Activated CD4-positive, alpha-beta T cell treated with anti-CD3 and anti-CD28 coated beads for 4 hours (primary cell): ENCODE measurements at regions not wholly inside any gene's neighbourhood (a gene's known extent, or its start where the extent isn't known, plus 50 kb on each side); places are given as distances from the start of the nearest gene placed in this dataset.
"Not testable (repeated sequence)": the region's sequence is repeated elsewhere in the genome, so short reads cannot be mapped to it uniquely, and the experiment has no call there.

Experiments
- DNase-seq, 2 donors: peaks; one replicate each; pipeline ENCODE4 v3.0.0-alpha.2; 2020

DNA sequence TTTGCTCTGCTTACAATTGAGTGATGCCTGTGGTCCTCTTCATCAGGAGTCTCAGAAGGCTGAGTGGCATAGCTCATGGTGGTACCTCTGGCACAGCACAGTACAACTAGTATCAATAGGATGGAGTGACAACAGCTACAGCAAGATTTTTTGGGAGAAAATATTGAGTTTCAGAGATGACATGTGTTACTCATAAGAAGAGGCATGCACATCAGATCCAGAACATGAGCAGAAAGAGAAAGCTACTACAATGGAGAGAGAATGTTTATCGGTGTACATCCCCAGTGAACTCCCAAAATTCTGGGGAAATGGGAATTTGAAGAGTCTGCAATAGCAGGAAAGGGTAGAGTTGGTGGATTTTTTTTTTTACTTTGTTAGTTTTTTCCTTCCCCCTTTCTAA, 130.5 kb upstream of the MB21D2 start:
- no peak for DNase-seq

DNA sequence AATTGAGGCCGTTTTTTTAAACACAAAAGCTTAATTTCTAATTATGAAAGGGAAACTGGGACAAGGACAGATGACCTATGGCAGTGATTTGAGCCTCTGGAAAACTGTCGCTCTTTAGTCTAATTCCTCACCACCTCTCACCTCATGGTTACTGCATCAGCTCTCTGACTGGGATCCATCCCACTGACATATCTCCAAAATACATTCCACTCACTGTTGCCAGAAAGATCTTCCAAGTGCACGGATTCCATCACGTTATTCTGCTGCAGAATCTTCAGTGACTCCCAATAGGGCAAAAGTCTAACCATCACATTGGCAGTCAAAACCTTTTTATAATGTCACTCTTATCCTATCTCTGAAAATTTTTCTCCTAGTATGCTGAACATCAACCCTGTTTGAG, 132.3 kb upstream of the MB21D2 start:
- DNase-seq, result no peak

DNA sequence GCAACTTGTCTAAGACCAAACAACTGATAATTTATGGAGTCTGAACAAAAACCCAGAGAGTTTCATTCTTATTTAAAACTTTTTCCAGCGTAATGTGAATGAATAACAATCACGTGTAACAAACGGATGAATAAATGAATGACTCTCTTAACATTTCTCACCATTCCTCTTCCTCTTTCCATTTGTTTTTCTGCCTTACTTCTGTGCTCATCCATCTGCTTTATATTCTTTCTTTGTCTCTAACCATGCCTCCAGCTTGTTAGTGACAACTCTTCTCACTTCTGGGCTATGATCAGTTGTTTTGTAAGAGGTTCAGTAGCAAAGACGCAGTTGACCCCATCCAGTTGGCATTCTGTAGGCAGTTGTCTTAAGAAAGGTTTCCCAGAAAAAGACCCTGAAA, 133.7 kb upstream of the MB21D2 start:
- no peak for DNase-seq

DNA sequence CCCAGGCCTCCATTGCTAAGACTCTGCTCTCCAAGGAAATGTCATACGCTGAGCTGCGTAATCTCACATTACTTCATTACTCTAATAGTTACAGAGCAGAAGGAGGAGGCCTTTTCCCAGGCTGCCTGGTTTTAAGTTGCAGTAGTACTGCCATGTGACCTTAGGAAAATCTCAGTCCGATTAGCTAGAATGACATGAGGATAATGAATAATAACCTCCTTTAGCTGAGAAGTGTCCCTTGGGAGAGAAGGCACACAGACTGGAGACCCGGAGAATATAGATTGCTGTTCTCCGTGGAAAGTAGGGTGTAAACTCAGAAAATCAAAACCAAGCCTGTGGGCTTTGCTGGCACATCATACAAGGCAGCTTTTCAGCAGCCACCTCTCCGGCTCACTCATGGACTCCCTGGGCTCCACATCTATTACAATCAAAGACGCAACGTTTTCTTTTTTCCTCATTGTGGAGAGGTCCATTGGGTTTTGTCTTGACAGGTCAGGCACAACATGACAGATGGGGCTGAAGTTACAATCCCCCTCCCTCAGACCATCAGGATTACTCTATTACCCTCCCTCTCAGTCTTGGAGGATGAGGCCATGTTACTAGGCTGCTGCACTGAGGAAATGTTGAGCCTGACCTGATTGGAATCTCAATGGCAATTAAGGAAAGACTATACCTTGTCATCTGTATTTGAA, 134.8 kb upstream of the MB21D2 start:
- DNase-seq, result no peak

DNA sequence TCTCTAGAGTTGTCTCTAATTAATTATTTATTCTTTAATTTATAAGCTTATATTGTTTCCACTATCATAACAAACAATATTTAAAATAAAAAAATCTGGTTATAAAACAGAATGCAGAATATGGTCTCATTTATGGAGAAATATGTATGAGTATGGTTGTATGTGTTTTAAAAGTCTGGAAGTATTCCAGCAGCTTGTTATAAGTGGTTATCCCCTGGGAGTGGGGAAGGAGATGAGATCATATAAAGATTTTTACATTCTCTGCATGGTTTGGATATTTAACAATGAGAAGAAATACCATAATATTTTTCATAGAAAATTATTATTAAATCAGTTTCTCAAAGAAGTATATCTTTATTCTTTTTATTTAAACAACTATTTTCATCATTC, 135.4 kb upstream of the MB21D2 start:
- no peak for DNase-seq

DNA sequence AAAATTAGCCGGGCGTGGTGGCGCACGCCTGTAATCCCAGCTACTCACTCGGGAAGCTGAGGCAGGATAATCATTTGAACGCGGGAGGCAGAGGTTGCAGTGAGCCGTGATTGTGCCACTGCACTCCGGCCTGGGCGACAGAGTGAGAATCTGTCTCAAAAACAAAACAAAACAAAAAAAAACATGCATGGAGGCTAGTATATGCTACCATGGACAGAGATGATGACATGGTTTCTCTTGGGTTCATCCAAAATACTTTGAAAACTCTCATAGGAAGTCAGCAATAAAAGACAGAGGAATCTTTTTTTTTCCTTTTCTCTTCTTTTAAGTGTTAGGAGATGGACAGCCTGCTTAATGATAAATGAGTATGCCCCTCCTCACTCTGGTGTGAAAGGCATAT, 137.7 kb upstream of the MB21D2 start:
- no peak for DNase-seq

DNA sequence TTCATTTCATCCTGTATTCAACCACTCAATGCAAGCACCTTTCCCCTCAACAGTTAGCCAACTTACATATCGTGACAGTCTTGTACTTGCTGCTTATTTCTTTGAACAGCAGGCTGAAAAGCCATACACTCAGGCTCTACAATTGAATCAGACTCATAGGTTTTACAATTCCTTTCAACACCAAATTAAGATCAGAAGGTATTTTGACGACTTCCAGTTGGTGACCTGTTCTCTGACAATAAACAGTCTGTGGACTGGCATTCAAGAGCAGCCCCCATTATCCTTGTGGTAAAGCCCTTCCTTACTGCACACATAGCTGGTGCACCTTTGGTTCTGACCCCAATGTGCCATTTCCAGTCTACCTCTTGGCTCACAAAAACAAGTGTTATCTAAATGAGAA, 140.0 kb upstream of the MB21D2 start:
- DNase-seq, result no peak

DNA sequence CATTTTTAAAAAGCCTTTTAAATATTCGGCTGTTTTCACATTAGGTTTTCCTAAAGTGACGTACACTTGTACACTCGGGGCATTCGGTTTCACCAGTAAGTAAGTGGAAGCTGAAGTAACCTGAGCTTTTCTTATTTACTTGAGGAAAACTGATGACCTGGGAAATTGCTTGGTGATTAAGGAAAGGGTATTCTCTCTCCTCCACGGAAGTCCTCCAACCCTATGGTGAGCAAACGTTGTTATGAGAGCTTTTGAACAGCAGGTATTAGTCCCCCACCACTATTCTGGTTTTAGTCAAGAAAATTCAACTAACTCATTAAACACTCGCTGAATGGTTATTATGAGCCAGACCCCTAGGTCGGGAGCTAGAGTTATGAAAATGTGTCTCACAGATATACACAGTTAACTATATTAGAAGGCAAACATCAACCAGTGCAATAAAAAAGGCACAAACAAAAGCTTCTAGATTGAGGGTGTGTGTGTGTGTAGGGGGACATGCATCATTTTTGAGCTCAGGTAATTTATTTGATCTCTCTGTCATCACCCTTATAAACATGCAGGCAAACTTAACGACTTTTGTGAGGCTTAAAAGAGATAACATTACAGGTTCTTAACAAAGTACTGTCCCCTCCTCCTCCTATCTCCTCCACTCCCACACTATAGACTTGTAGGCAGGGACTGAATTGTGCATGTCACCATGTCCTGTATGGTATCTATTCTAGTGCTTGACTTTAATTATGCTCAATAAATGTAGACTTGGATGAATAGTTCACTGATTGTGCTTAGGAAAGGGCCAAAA, 143.3 kb upstream of the MB21D2 start:
- DNase-seq, result no peak

DNA sequence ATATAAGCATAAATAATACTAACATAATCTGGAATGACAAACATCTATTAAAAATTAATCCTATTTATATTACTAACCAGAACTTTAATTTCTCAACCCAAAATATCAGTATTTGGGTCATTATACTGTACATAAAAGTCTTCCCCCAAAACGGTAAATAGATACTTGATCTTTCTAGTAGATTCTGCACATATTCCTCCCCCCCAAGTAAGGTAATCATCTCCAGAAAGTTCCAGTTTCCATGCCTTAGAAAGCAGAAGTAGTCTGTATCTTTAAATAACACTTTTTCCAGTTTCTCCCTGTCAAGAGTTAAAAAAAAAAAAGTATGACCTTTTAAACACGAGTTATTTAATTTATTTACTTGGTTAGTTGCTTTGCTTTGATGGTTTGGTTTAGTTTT, 150.7 kb upstream of the MB21D2 start:
- no peak for DNase-seq

DNA sequence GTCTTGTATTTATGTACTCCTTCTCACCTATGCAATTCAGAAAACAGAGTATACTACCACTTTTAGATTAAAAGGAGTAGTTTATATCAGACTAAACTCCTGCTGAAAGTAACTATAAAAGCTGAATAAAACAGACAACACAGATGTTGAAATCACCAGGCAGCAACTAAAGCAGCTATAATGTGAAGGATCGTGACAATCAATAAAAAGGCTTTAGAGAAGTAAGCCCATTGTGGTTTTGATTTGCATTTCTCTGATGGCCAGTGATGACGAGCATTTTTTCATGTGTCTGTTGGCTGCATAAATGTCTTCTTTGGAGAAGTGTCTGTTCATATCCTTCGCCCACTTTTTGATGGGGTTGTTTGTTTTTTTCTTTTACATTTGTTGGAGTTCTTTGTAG, 152.1 kb upstream of the MB21D2 start:
- not testable (repeated sequence) for DNase-seq

DNA sequence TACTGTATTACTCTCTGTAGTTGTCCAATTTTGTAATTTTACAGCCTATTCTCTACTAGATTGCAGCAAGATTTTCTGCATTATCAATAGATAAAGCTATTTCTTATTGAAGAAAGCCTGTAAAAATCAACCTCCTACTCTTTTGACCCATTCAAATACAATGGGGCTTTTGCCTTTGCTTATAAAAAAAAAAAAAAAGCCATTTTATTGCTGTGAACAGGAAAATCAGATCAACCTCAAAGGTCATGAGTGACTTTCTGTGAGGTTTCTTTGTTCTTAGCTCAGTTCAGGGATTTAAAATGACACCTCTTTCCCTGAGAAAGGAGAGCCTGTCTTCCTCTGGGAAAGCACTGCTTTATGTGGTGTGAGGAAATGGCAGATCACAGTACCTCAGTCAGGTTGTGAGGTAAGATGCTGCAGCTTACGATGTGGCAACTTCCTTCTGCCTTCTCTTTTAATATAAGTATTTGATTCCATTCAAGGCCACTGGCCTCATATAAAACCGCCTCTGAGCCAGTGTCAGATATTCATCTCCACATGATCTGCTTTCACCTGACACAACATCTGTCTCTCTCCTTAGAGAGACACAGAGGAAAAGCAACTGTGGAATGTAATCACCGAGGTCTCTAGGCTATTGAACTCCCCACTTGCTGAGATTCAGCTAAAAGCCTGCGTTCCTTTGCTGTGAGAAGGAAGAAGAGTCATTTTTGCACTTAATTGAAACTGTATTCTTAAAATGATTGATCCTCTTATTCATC, 161.5 kb upstream of the MB21D2 start:
- no peak for DNase-seq

DNA sequence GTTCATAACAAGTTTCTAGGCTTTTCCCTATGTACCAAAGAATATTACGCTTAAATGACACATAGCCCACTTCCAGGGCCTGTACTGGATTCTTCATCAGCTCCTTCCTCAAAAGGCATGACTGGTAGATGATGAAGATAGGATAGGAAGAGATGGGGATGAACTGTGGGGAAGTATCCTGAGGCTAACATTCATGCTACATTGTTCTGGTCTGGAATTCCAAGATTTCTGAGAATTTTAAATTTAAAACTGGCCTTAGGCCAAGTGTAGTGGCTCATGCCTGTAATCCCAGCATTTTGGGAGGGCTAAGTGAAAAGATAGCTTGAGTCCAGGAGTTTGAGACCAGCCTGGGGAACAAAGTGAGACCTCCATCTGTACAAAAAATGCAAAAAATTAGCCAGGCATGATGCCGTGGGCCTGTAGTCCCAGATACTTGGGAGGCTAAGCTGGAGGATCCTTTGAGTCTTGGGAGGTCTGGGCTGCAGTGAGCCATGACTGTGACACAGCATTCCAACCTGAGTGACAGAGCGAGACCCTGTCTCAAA, 160.1 kb upstream of the PLAAT1 start:
- DNase-seq, result no peak

DNA sequence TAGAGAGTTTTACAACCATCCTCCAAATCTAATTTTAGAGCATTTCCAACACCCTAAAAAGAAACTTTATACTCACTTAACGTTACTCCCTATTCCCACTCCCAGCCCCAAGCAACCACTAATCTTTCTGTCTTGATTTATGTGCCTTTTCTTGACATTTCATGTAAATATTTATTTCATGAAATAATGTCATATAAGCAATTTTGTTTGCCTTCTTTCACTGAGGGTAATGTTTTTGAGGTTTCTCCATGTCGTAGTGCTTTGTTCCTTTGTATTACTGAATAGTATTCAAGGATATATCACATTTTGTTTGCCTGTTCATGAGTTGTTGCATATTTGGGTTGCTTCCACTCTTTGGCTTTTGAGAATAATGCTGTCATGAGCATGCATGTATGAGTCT, 155.4 kb upstream of the PLAAT1 start:
- no peak for DNase-seq

DNA sequence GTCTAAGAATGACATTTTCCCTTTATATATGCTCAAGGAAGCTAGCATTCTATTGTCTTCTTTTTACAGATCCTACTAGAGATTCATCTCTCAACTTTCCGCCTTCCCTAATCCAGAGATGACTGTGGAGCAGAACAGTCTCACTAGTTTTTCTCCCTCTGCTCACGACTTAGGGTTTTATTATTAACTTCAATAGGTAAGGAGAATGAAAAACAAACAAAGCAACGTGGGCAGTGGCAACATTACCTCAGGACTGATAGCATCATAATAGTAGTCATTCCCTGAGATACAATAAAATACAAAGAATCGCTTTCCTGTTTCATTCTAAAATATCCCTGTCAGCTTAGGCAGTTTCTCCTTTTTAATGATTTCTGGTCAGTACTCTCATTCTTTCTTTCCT, 154.3 kb upstream of the PLAAT1 start:
- DNase-seq, result no peak

DNA sequence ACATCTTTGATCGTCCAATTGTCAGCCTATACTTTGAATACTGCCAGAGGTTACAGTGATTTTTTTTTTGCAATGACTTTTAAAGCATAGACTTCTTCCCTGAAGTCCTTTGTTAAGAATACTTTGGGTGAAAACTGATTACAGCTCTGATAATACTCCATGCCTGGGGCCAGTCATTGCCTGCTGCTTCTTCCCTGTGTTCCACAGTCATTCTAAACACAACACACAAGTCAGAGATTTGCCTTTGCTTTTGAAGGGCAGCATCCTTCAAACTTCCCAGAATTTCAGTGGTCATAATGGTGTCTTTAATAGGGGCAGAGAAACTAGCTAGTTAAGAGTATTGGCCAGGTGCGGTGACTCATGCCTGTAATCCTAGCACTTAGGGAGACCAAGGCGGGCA, 153.7 kb upstream of the PLAAT1 start:
- no peak for DNase-seq

DNA sequence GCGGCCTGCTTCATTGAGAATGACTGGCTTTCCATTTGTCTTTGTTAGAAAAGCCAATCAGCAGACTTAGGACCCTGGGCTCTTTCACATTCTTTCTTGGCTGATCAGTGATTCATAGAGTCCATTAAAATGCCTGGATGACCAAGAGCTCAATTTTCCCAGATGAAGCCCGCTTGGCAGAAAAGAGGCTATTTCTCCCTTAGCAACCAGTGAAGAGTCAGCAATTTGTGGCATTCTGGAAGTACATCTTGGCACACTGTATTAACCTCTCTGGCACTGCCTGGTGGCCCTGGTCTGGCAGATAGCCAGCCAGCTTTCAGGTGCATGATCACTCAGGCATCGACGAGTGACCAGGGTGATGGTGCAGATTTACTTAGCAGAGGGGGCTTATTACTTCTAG, 145.7 kb upstream of the PLAAT1 start:
- no peak for DNase-seq

DNA sequence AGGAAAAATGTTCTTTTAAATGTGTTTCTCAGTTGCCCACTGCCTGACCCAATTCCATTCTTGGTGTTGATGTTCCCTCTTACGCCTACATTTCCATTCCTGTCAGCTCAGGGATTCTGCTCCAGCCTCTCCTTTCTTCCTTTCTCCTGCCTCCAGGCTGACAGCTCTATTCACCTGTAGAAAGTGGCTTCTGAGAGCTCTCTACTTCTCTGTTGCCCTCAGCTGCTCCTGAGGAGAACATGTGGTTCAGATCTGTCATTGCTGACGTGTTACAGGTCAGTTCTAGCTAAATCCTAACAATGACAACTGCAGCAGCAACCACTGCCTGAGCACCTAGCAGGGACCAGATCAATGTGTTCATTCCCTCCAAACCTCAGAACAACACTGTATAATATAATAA, 144.9 kb upstream of the PLAAT1 start:
- no peak for DNase-seq

DNA sequence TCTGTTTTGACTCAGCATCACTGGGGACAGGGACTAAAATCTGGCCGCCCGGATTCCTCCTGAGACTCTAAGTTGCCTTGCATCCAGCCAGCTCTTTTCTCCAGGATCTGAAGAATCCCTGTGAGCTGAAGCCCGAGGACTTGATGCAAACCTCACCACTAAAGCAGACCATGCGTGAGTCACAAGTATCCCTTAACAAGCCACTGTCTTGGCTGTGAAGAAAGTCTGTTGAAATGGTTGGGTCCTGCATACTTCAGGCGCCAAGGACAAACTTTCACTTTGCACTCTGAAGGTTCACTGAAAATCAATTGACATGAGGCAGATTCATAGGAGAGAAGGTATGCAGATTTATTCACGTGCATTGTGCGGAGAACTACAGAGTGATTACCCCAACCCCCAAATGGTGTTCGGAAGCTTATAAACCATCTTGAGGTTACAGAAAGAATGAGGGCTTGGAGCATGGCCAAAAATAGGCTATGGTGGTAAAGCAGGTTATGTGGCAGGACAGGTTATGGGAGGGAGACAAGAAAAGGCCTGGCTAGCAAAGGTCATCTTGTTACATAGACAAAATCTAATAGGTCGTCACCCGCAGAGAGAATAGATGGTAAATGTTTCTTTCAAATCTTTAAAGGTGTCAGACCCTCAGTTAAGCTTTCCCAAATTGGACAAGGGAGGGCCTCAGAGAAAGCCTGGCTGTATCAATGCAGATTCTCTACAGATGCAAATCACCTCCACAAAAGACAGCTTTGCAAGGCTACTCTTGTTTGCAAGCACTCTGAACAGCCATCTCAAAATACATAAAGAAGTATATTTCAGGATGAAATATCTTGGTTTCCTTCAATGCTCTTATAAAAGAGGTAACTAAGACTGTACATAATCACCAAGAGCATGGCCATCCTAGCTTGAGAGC, 126.3 kb upstream of the PLAAT1 start:
- no peak for DNase-seq

DNA sequence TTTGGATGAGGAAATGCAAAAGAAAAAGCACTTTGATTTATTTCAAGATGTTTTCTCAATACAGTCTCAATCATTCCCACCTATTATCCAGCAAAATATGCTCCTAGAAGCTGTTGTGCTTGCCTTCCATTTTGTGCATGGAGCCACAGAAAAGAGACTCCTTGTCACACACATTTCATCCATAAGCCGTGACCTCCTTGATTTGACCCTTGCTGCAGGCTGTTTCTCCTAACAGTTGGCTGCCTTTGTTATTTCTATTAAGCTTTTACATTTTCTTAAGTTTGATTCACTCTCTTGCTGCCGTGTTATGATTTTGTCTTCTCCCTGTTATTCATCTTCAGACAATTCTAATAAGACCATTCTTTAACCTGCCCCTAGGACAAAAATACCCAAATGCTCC, 124.2 kb upstream of the PLAAT1 start:
- DNase-seq, result no peak

DNA sequence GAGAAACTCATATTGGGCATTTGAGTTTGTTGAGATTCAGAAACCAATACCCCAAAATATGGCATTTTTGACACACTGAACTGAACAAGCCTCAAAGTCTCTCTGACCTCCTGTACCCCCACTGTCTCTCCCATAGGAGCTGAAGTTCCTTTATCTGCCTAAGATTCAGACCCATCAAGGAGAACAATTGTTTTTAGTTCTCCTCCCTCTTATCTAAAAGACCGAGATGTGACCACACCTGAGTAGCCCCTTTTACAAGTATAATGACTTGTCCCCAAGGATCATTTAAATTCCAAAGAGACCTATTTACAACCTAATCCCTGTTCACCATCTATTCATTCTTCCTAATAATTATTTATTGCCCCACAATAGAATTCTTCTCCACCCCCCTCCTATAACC, 122.1 kb upstream of the PLAAT1 start:
- DNase-seq, result no peak

DNA sequence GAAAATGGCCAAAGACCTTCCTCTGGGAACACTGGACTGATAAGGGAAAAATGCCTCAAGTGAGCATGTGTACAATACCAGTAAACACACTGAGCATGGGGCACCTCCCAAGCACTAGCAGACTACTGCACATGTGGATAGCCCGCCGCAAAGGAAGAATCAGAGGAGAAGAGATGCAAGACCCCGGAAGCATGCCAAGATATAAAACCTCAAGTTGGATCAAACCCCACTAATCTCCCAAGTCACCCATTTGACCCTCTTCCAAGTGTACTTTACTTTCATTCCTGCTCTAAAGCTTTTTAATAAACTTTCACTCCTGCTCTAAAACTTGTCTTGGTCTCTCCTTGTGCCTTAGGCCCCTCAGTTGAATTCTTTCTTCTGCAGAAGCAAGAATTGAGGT, 121.1 kb upstream of the PLAAT1 start:
- DNase-seq, result no peak

DNA sequence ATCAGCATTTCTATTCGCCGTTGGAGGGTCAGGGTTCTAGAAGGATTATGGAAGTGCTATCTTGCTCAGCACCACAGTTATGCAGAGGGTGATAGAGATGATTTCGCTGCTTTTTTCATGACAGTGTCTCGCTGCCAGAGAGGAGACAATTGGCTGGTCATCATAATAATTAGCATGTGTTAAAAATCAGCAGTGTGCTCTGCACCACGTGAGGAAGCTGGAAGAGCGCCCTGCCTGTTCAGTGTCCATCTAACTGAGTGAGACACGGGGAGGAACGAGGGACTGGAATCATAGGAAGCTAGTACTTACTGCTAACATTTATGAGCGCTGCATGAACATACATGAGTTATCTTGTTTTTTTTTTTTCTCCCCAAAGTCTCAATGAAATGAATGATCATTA, 116.2 kb upstream of the PLAAT1 start:
- no peak for DNase-seq

DNA sequence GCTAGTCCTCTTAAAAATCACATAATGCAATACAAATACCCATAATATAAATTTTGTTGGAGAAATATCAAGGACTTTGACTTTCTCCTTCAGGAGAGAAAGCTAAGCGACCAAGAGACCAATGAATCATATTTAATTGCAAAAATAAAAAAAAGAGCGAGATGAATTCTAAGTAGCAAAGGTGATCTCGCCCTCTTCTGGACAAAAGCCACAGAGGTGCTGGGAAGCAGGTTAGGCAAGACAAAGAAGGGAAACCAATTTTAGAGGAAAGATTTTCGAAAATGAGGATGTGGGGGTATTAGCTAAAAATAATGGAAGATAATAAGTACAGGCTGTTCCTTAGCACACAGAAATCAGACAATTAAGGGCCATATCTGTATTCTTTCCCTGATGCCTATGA, 111.4 kb upstream of the PLAAT1 start:
- DNase-seq, result no peak
